Panc1 (cell line): ENCODE measurements at regions not wholly inside any gene's neighbourhood (a gene's known extent, or its start where the extent isn't known, plus 50 kb on each side); places are given as distances from the start of the nearest gene placed in this dataset.

ENCODE experiments used
- CTCF ChIP-seq: fragments of 450-650 bp; IDR thresholded peaks from 2 replicates; pipeline ENCODE4 v1.5.1; 2017; ENCODE audit warnings: mild to moderate bottlenecking
- POLR2AphosphoS5 ChIP-seq: IDR thresholded peaks from 2 replicates; pipeline ENCODE4 v1.6.1; 2012; ENCODE audit warnings: mild to moderate bottlenecking, low read depth, low read length, moderate library complexity
- REST ChIP-seq, 2 experiments: IDR thresholded peaks; 2 replicates each; pipeline ENCODE4 v1.6.1; 2011 to 2012; ENCODE audit warnings: low read depth in 2 of 2, control low read depth in 1 of 2, low read length in 1 of 2, mild to moderate bottlenecking in 1 of 2, moderate library complexity in 1 of 2; ENCODE audit not compliant: insufficient read depth in 1 of 2
- SIN3A ChIP-seq: IDR thresholded peaks from 2 replicates; pipeline ENCODE4 v1.6.1; 2012; ENCODE audit warnings: low read depth, mild to moderate bottlenecking, low read length, moderate library complexity, borderline replicate concordance; ENCODE audit not compliant: insufficient read depth
- TCF7L2 ChIP-seq: IDR thresholded peaks from 2 replicates; pipeline ENCODE4 v1.6.1; 2011; ENCODE audit warnings: mild to moderate bottlenecking, low read depth, low read length, inconsistent platforms

DNA sequence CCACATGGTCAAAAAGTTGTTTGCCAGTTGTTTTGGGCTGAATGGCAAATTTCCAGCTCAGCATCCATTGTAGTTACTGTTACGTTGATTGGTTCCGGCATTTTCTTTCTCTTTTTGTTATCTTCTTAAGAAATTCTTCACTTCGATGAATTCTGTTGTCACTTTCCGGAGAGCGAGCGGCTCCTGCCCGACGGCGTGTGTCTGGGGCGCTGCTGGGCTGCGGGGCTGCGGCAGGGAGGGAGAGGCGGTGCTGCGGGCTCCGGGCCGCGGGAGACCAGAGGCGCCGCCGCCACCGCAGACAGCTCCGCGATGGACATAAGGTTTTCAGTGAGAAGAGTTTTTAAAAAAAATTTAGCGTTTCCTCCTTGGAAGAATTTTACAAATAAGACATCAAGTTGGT is 117.4 kb downstream of the RRM1 start:
- no peak for TF ChIP-seq CTCF
- TF ChIP-seq POLR2AphosphoS5 = no peak
- no peak for TF ChIP-seq REST (IDR thresholded peaks at IDR 0.05; ENCODE audit: insufficient read depth in 1 of 2, low read depth in 2 of 2, low read length in 1 of 2)
- no peak for TF ChIP-seq SIN3A
- no peak for TF ChIP-seq TCF7L2
